Panc1 (cell line): ENCODE measurements at regions not wholly inside any gene's neighbourhood (a gene's known extent, or its start where the extent isn't known, plus 50 kb on each side); places are given as distances from the start of the nearest gene placed in this dataset.

Experiments
- ATAC-seq: fragments of 200-7000 bp; cut with Tn5 transposase; 2 replicates; pipeline ENCODE4 v1.9.1; 2020; ENCODE audit warnings: mild to moderate bottlenecking, moderate library complexity
- BruUV-seq: library from RNA; stranded (reverse); fragments of 400-500 nt; replicated peaks from 2 replicates; lab custom pipeline; 2021; lab: Mats Ljungman, UMichigan
- CTCF ChIA-PET: fragments of 300-600 bp; sonication (Branson Sonifier 250); formaldehyde crosslinking; loops from one replicate; lab custom pipeline; 2022; ENCODE audit warnings: antibody characterized with exemption; lab: Charles Lee
- POLR2A ChIA-PET: fragments of 300-600 bp; sonication (Branson Sonifier 250); formaldehyde crosslinking; loops from one replicate; lab custom pipeline; 2022; ENCODE audit warnings: antibody characterized with exemption; lab: Charles Lee
- DNase-seq: peaks from one replicate; pipeline ENCODE4 v3.0.0-alpha.2; 2010; ENCODE audit warnings: low read depth, low spot score
- H3K27ac ChIP-seq: 2 replicates; pipeline ENCODE4 v1.5.1; 2011; ENCODE audit warnings: mild to moderate bottlenecking, low read length, inconsistent platforms
- H3K27me3 ChIP-seq: fragments of 200-500 bp; sonication (Bioruptor generic); 2 replicates; pipeline ENCODE4 v1.6.0; 2014; ENCODE audit warnings: low read length, inconsistent platforms; ENCODE audit not compliant: control insufficient read depth, insufficient read depth
- H3K36me3 ChIP-seq: fragments of 200-500 bp; sonication (Bioruptor generic); 2 replicates; pipeline ENCODE4 v1.5.1; 2014; ENCODE audit warnings: inconsistent platforms, mild to moderate bottlenecking, low read length, moderate library complexity; ENCODE audit not compliant: control insufficient read depth, insufficient read depth
- H3K4me1 ChIP-seq: 2 replicates; pipeline ENCODE4 v1.5.1; 2011; ENCODE audit warnings: inconsistent platforms, mild to moderate bottlenecking, low read length, moderate library complexity; ENCODE audit not compliant: control insufficient read depth, insufficient read depth
- H3K4me3 ChIP-seq, 2 experiments: 2 replicates each; pipeline ENCODE4 v1.5.1; 2011 to 2012; ENCODE audit warnings: low read depth in 2 of 2, low read length in 2 of 2, mild to moderate bottlenecking in 2 of 2, inconsistent platforms in 1 of 2, moderate library complexity in 1 of 2
- H3K9me3 ChIP-seq: fragments of 200-500 bp; sonication (Bioruptor generic); 2 replicates; pipeline ENCODE4 v1.5.1; 2014; ENCODE audit warnings: low read depth, mild to moderate bottlenecking, inconsistent platforms, low read length, moderate library complexity; ENCODE audit not compliant: control insufficient read depth, insufficient read depth
- POLR2AphosphoS5 ChIP-seq: IDR thresholded peaks from 2 replicates; pipeline ENCODE4 v1.6.1; 2012; ENCODE audit warnings: mild to moderate bottlenecking, low read depth, low read length, moderate library complexity
- REST ChIP-seq, 2 experiments: IDR thresholded peaks; 2 replicates each; pipeline ENCODE4 v1.6.1; 2011 to 2012; ENCODE audit warnings: low read depth in 2 of 2, control low read depth in 1 of 2, low read length in 1 of 2, mild to moderate bottlenecking in 1 of 2, moderate library complexity in 1 of 2; ENCODE audit not compliant: insufficient read depth in 1 of 2
- SIN3A ChIP-seq: IDR thresholded peaks from 2 replicates; pipeline ENCODE4 v1.6.1; 2012; ENCODE audit warnings: low read depth, mild to moderate bottlenecking, low read length, moderate library complexity, borderline replicate concordance; ENCODE audit not compliant: insufficient read depth
- TCF7L2 ChIP-seq: IDR thresholded peaks from 2 replicates; pipeline ENCODE4 v1.6.1; 2011; ENCODE audit warnings: mild to moderate bottlenecking, low read depth, low read length, inconsistent platforms
- in situ Hi-C: cut with HindIII; loops from 2 replicates; pipeline ENCODE4 v1.10.0; 2016; ENCODE audit warnings: low sequenced_read_pairs, low pct_unique_long_range_greater_than_20kb
- intact Hi-C: fragments of 100-400 bp; cut with micrococcal nuclease; formaldehyde crosslinking; loops from one replicate; pipeline ENCODE4 v1.10.0; 2022; ENCODE audit not compliant: unreplicated experiment
- TF ChIP-seq, protein P1 (sequence below): fragments of 450-650 bp; IDR thresholded peaks from 2 replicates; pipeline ENCODE4 v1.5.1; 2017; ENCODE audit warnings: mild to moderate bottlenecking

DNA sequence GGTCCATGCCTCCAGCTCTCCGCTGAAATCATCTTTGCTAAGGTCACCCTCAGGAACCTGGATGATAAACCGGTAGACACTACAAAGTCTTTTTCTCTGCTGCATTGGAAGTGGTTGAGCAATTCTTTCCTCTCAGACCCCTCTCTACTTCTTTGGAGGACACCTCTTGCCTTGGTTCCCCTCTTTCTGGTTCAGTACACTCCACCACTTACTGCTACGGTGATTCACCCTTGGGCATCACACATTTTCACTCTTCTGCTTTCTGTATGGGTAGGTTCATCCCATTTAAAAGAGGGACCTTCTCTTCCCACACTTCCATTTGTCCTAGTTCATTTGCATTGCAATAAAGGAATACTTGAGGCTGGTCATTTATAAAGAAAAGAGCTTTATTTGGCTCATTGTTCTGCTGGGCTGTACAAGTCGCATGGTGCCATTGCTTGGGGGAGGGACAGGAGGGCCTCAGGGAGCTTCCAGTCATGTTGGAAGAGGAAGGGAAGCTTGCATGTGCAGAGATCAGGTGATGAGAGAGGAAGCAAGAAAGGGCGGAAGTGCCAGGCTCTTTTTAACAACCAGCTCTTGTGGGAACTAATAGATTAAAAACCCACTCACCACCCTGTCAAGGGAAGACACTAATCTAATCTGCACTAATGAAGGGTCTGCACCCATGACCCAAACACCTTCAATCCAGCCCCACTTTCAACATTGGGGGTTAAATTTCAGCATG is 149.7 kb upstream of the TMEM170B start:
- no peak overlapping the region for H3K27ac ChIP-seq

DNA sequence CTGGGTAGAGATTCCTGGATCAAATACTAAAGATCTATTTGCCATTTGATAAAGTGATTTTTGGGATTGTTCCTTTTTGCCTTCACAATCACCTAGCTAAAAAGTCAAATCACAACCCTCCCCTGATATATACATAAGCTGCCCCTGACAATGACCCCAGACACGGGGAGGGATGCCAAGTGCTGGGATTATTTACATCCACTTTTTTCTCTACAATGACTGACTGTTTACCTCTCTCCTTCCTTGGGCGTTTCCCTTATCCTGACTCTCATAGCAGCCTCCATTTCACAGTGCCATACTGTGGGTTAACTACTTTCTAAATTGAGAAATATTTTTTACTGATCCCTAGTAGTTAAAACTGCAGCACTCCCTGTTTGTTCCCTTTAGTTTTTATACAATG is 150.8 kb upstream of the TMEM170B start:
- intact Hi-C loops (no loop called here), in situ Hi-C loops (no loop called here)
- DNase-seq (no peak), ATAC-seq (no peak)
- no TSS peak for BruUV-seq
- no peaks in the 10 kb centered on the region for H3K4me1 ChIP-seq
- H3K27me3 ChIP-seq = no peaks in the 10 kb centered on the region
- H3K9me3 ChIP-seq = no peaks in the 10 kb centered on the region
- ChIA-PET POLR2A (no interaction called here), CTCF (no interaction called here)
- H3K4me3 ChIP-seq = no peak overlapping the region
- no peaks in the 10 kb centered on the region for H3K36me3 ChIP-seq
- no peak overlapping the region for H3K27ac ChIP-seq
- TF ChIP-seq REST (IDR thresholded peaks at IDR 0.05; ENCODE audit: insufficient read depth in 1 of 2, low read depth in 2 of 2, low read length in 1 of 2) = no peak
- TF ChIP-seq POLR2AphosphoS5 = no peak
- TF ChIP-seq TCF7L2 = no peak
- TF ChIP-seq SIN3A = no peak
- TF ChIP-seq, protein P1, sequence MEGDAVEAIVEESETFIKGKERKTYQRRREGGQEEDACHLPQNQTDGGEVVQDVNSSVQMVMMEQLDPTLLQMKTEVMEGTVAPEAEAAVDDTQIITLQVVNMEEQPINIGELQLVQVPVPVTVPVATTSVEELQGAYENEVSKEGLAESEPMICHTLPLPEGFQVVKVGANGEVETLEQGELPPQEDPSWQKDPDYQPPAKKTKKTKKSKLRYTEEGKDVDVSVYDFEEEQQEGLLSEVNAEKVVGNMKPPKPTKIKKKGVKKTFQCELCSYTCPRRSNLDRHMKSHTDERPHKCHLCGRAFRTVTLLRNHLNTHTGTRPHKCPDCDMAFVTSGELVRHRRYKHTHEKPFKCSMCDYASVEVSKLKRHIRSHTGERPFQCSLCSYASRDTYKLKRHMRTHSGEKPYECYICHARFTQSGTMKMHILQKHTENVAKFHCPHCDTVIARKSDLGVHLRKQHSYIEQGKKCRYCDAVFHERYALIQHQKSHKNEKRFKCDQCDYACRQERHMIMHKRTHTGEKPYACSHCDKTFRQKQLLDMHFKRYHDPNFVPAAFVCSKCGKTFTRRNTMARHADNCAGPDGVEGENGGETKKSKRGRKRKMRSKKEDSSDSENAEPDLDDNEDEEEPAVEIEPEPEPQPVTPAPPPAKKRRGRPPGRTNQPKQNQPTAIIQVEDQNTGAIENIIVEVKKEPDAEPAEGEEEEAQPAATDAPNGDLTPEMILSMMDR = no peak

More for the DNA sequence above, 149.7 kb upstream of the TMEM170B start:
- no peak for DNase-seq
- no TSS peak for BruUV-seq
- Histone ChIP-seq H3K4me1 (no peaks in the 10 kb centered on the region), H3K4me3 (no peak overlapping the region), H3K9me3 (no peaks in the 10 kb centered on the region), H3K27me3 (no peaks in the 10 kb centered on the region), H3K36me3 (no peaks in the 10 kb centered on the region)
- ChIA-PET CTCF (no interaction called here), POLR2A (no interaction called here)
- in situ Hi-C loops = no loop called here
- TF ChIP-seq REST (IDR thresholded peaks at IDR 0.05; ENCODE audit: insufficient read depth in 1 of 2, low read depth in 2 of 2, low read length in 1 of 2) = no peak
- TF ChIP-seq POLR2AphosphoS5 = no peak
- no peak for TF ChIP-seq SIN3A
- TF ChIP-seq, protein P1 = no peak
- no peak for TF ChIP-seq TCF7L2
- intact Hi-C loops = no loop called here
- ATAC-seq = no peak
